ENCODE measurements at regions not wholly inside any gene's neighbourhood (a gene's known extent, or its start where the extent isn't known, plus 50 kb on each side); places are given as distances from the start of the nearest gene placed in this dataset.

GRCh38 chr6:18742406-18742805 is 355.3 kb downstream of the RNF144B start:
- H3K27me3 Mint-ChIP-seq (ENCODE audit: low read depth) = no peaks in the 10 kb centered on the region
- DNase-seq (ENCODE audit: low spot score) = no peak

GRCh38 chr6:18746727-18747126 is 359.6 kb downstream of the RNF144B start:
- no peak for DNase-seq (ENCODE audit: low spot score)
- Mint-ChIP-seq H3K4me3 (ENCODE audit: unreplicated experiment) (no peak overlapping the region), H3K9me3 (ENCODE audit: low read depth) (peaks cover 5% of the 10 kb centered on the region), H3K27me3 (ENCODE audit: low read depth) (no peaks in the 10 kb centered on the region), H3K4me1 (ENCODE audit: low read depth) (peaks cover 15% of the 10 kb centered on the region), H3K27ac (ENCODE audit: unreplicated experiment) (no peak overlapping the region), H3K36me3 (ENCODE audit: low read depth) (no peaks in the 10 kb centered on the region)
- no peak for TF ChIP-seq CTCF (IDR thresholded peaks at IDR 0.05)

More at GRCh38 chr6:18742406-18742805, 355.3 kb downstream of the RNF144B start:
- Mint-ChIP-seq H3K4me3 (ENCODE audit: unreplicated experiment) (no peak overlapping the region), H3K36me3 (ENCODE audit: low read depth) (no peaks in the 10 kb centered on the region), H3K4me1 (ENCODE audit: low read depth) (peaks cover 8% of the 10 kb centered on the region), H3K27ac (ENCODE audit: unreplicated experiment) (peak overlapping the region; percentile 4), H3K9me3 (ENCODE audit: low read depth) (peaks cover 5% of the 10 kb centered on the region)
- no peak for TF ChIP-seq CTCF (IDR thresholded peaks at IDR 0.05)

GRCh38 chr6:18748314-18748713 is 361.2 kb downstream of the RNF144B start:
- no peaks in the 10 kb centered on the region for H3K27me3 Mint-ChIP-seq (ENCODE audit: low read depth)

GRCh38 chr6:18752278-18753068 is 365.3 kb downstream of the RNF144B start:
- H3K27me3 Mint-ChIP-seq (ENCODE audit: low read depth) = no peaks in the 10 kb centered on the region
- no peak overlapping the region for H3K27ac Mint-ChIP-seq (ENCODE audit: unreplicated experiment)
- no peaks in the 10 kb centered on the region for H3K9me3 Mint-ChIP-seq (ENCODE audit: low read depth)
- H3K4me3 Mint-ChIP-seq (ENCODE audit: unreplicated experiment) = no peak overlapping the region
- H3K4me1 Mint-ChIP-seq (ENCODE audit: low read depth) = peaks cover 8% of the 10 kb centered on the region
- no peaks in the 10 kb centered on the region for H3K36me3 Mint-ChIP-seq (ENCODE audit: low read depth)
- no peak for TF ChIP-seq CTCF (IDR thresholded peaks at IDR 0.05)
- DNase-seq (ENCODE audit: low spot score) = no peak

More at GRCh38 chr6:18748314-18748713, 361.2 kb downstream of the RNF144B start:
- peaks cover 8% of the 10 kb centered on the region for H3K4me1 Mint-ChIP-seq (ENCODE audit: low read depth)
- H3K4me3 Mint-ChIP-seq (ENCODE audit: unreplicated experiment) = no peak overlapping the region
- no peak for DNase-seq (ENCODE audit: low spot score)
- peaks cover 5% of the 10 kb centered on the region for H3K9me3 Mint-ChIP-seq (ENCODE audit: low read depth)
- no peak for TF ChIP-seq CTCF (IDR thresholded peaks at IDR 0.05)
- no peak overlapping the region for H3K27ac Mint-ChIP-seq (ENCODE audit: unreplicated experiment)
- H3K36me3 Mint-ChIP-seq (ENCODE audit: low read depth) = no peaks in the 10 kb centered on the region

GRCh38 chr6:18753076-18753475 is 365.9 kb downstream of the RNF144B start:
- Mint-ChIP-seq H3K4me1 (ENCODE audit: low read depth) (peaks cover 8% of the 10 kb centered on the region), H3K27me3 (ENCODE audit: low read depth) (no peaks in the 10 kb centered on the region), H3K4me3 (ENCODE audit: unreplicated experiment) (no peak overlapping the region), H3K27ac (ENCODE audit: unreplicated experiment) (no peak overlapping the region), H3K36me3 (ENCODE audit: low read depth) (no peaks in the 10 kb centered on the region), H3K9me3 (ENCODE audit: low read depth) (no peaks in the 10 kb centered on the region)
- no peak for TF ChIP-seq CTCF (IDR thresholded peaks at IDR 0.05)
- no peak for DNase-seq (ENCODE audit: low spot score)
